GM19023 (cell line): ENCODE measurements at regions not wholly inside any gene's neighbourhood (a gene's known extent, or its start where the extent isn't known, plus 50 kb on each side); places are given as distances from the start of the nearest gene placed in this dataset.
"Not testable (repeated sequence)": the region's sequence is repeated elsewhere in the genome, so short reads cannot be mapped to it uniquely, and the experiment has no call there.

Experiments
- ATAC-seq: cut with Tn5 transposase; IDR thresholded peaks from one replicate; pipeline ENCODE4 v1.9.1; 2021; ENCODE audit warnings: mild to moderate bottlenecking, moderate library complexity; ENCODE audit not compliant: unreplicated experiment

DNA sequence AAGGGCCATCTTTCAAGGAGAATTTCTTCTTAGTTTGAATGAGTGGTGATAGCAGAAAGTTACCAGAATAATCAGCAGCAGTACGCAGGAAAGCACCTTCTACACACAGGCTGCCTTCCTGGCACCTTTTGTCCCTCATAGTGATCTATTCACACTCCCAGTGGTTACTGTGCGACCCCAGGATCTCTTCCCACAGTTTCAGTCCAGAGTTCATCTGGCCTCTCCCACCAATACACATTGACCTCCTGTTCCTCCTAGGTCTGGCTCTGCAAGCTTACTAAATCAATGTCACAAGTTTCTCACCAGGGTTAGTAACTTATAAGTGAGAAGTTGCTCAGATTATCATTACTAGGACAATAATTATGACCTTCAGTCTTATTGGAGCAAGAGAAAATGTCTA, 99.1 kb upstream of the PIK3R1 start:
- no peak for ATAC-seq

- no peak for ATAC-seq
These were observed 100.0 kb upstream of the PIK3R1 start for GRCh38 chr5:68115584-68115983.

DNA sequence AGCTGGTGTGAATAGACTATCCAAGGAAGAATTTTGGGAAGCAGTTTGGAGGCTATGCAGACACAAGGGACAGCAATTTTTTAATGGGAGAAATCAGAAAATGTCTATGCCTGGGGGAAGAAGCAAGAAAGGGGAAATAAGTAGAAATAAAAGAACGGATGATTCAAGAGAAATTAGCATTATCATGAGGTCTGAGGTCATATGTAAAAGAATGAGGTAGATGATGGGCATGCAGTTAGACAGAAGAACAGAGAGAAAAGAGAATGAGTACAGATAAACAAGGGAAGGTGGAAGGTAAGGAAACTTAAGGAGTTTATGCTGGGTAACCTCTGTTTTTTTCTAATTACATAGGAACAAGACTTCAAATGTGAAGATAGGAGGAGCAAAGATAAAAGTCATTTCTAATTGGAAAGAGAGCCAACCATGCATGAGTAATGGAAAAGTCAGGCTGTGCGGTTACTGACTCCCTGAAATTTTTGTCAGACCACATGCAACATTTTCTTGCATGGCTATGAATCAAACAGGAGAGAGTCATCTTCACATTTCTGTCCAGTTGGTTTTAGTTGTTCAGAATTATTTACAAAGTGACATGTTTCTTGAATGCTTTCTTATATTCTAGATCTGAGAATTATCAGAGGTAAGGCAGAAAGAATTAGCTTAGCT, 101.0 kb upstream of the PIK3R1 start:
- no peak for ATAC-seq

DNA sequence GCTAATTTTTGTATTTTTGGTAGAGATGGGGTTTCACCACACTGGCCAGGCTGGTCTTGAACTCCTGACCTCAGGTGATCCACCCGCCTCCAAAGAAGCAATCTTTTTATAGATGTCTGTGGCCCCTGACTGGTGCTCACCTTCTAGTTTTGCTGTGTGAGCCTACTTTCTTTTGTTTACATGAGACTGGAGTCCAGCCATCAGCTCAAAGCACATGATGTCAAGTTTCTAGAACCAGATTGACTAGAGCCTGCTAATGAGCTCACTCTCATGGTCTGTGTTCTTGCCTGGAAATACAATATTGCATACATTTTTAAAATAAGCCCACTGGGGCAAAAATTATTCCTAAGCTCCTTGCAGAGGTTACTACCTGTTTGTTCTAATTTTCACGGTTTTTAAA, 102.9 kb upstream of the PIK3R1 start:
- no peak for ATAC-seq

- no peak for ATAC-seq
These were observed 104.7 kb upstream of the PIK3R1 start for GRCh38 chr5:68110894-68111293.

DNA sequence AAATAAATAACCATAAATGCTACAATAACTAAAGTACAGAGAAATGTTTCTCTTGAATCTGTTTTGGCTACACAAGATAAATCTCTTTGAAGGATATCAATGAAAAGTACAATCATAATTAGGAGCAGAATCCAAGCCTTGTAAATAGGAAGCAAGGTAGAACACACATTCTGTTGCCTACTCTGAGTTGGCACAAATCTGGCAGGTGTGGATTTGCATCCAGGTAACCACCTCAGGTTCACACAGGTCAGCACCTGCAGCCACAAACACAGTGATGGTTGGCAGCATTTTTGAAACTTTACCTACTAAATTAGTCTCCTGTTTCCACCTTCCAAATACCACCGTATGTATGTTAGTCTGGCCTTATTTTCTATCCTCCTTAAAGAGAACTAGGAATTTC, 105.3 kb upstream of the PIK3R1 start:
- no peak for ATAC-seq

DNA sequence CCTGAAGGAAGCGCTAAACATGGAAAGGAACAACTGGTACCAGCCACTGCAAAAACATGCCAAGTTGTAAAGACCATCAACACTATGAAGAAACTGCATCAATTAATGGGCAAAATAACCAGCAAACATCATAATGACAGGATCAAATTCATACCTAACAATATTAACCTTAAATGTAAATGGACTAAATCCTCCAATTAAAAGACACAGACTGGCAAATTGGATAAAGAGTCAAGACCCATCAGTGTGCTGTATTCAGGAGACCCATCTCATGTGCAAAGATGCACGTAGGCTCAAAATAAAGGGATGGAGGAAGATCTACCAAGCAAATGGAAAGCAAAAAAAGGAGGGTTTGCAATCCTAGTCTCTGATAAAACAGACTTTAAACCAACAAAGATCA, 111.3 kb upstream of the PIK3R1 start:
- ATAC-seq, result not testable (repeated sequence)

DNA sequence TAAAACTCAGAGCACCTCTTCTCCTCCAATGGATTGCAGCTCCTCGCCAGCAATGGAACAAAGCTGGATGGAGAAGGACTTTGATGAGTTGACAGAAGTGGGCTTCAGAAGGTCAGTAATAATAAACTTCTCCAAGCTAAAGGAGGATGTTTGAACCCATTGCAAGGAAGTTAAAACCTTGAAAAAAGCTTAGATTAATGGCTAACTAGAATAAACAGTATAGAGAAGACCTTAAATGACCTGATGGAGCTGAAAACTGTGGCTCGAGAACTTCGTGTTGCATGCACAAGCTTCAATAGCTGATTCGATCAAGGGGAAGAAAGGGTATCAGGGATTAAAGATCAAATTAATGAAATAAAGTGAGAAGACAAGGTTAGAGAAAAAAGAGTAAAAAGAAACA, 112.3 kb upstream of the PIK3R1 start:
- not testable (repeated sequence) for ATAC-seq

DNA sequence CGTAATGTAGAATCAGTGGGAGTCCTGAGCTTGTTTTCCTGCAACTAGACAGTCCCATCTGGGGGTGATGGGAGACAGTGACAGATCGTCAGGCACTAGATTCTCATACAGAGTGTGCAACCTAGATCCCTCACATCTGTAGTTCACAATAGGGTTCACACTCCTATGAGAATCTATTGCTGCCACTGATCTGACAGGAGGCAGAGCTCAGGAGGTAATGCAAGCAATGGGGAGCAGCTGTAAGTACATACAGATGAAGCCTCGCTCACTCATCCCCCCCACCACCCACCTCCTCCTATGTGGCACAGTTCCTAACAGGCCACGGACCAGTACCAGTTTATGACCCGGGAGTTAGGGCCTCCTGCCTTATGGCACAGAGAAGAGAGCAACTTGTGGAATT, 116.2 kb upstream of the PIK3R1 start:
- no peak for ATAC-seq

- no peak for ATAC-seq
These were observed 121.9 kb upstream of the PIK3R1 start for GRCh38 chr5:68093455-68094159.

DNA sequence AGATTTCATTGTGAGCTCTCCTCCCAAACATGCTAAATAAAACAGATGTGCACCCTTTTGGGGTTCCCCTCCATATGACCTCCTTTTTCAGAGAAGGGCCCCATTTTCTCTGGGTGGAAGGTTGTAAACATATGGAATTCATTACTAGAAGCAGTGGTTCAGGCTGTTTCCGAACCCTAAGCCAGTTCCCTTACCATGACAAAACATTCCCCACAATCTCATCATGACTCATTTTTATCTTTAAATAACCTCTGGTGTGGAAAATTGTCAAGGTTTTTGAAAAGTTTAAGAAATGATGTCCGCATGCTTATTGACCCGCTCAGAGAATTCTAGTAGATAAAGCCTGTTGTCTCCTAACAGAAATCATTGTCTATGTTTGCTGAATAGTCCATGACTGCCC, 127.3 kb upstream of the PIK3R1 start:
- no peak for ATAC-seq

GRCh38 chr5:68087866-68088265, 127.7 kb upstream of the PIK3R1 start:
- ATAC-seq, result no peak

GRCh38 chr5:68086857-68087256, 128.7 kb upstream of the PIK3R1 start:
- no peak for ATAC-seq

GRCh38 chr5:68086439-68086838, 129.1 kb upstream of the PIK3R1 start:
- ATAC-seq, result no peak

DNA sequence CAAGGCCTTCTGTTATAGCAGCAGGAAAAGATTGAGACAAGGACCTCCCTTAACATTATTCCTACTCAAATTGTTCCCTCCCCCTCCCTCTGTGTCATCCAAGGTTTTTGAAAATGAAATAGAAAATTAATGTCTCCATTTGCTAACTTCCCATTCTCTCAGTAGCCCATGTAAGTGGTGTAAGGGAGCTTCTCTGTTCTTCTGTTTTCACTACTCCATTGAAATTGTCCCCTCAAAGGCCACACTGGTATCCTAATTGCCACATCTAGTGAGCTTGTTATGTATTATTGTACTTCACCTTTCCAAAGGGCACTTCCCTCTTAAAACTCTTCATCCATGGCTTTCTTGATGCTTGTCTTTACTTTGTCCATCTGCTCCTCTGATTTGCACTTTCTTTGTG, 131.2 kb upstream of the PIK3R1 start:
- ATAC-seq, result no peak

GRCh38 chr5:68080282-68081050, 135.1 kb upstream of the PIK3R1 start:
- no peak for ATAC-seq

DNA sequence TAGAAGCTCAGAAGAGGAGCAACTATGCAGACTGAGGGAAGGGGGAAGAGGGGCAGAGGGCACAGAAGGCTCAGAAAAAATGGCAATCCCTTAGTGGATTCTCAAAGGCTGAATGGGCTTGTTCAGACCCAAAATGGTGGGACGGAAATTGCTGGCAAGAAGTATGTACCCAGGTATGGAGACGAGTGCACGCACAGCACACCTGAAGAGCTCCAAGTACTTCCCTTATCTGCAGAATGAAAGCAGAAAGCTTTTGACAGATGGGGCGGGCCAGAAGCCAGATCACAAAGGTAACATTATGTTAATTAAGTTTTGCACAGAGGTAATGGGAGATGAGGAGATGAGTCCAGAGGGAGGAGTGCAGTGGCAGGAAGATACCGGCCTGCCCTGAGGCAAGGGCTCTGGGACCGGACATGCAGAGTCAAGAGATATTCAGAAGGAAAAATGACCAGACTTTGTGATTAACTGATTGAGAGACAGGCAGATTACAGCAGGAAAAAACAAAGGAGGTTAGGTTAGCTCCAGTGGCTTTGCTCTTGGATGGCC, 138.1 kb upstream of the PIK3R1 start:
- ATAC-seq, result no peak

GRCh38 chr5:68074633-68075032, 140.9 kb upstream of the PIK3R1 start:
- no peak for ATAC-seq

DNA sequence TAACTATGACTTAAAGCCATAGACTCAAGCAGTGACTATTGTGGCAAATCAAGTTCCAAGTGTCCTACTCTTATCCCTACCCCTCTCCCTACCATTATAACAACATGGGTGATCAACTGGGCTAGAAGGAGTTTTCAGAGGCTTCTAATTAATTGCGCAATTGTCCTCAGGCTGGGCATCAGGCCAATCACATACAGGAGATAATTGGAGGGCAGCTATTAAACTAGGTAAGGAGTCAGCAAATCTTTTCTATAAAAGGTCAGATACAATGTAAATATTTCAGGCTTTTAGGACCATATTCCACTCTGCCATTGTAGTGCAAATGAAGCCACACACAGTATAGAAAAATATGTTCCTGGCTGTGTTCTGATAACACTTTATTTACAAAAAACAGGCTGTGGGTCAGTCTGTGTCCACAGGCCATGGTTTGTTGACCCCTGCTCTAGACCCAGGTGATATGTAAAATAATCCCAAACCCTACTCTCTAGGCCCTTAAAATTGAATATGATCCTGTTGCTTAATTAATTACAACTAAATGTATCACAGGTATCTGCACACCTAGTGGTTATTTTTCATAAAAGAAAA, 141.4 kb upstream of the PIK3R1 start:
- no peak for ATAC-seq

GRCh38 chr5:68071736-68072135, 143.8 kb upstream of the PIK3R1 start:
- no peak for ATAC-seq

DNA sequence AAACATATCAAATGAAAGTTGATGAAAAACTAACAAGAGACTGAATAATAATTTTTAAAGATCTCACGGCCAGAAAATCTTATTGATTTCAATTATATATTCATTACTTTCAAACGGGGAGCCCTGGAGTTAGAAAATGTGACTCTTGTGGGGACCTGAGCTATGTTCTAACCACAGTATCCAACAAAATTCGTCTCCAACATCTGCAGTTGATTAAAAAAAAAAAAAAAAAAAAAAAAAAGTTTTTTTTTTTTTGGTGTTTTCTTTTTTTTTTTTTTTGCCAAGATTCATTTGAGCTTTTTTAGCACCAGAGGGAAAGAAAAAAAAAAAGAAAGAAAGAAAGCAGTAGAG, 144.3 kb upstream of the PIK3R1 start:
- no peak for ATAC-seq
